ENCODE measurements at regions not wholly inside any gene's neighbourhood (a gene's known extent, or its start where the extent isn't known, plus 50 kb on each side); places are given as distances from the start of the nearest gene placed in this dataset.

DNA sequence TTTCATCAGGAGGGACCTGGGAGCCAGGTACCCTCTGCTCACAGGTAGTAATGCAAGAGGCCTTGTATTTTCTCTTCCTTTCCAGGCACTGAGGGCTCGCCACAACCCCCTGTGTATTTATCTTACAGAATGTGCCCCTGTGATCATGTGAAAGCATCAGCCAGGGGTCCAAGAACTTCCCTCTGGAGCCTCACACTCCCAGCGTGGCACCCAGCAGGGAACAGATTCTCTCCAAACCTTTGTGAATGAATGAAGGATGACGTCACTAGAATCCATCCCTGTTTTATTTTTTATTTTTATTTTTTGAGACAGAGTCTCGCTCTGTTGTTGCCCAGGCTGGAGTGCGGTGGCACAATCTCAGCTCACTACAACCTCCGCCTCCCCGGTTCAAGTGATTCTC, 107.3 kb upstream of the IER5L start:
- no peaks in the 10 kb centered on the region for H3K9me3 ChIP-seq (ENCODE audit: control insufficient read depth, insufficient read depth, low read depth, low read length)
- H3K4me2 ChIP-seq (ENCODE audit: extremely low read depth, insufficient read depth, low read length), result no peak overlapping the region
- no peak overlapping the region for H3K9ac ChIP-seq (ENCODE audit: insufficient read depth, low read length)
- H3K36me3 ChIP-seq (ENCODE audit: control insufficient read depth, insufficient read depth, low read length), result no peaks in the 10 kb centered on the region
- H3K79me2 ChIP-seq (ENCODE audit: control insufficient read depth, insufficient read depth, low read length), result no peaks in the 10 kb centered on the region
- peaks cover 2% of the 10 kb centered on the region for H3K27me3 ChIP-seq (ENCODE audit: control insufficient read depth, insufficient read depth, low read length)
- no peak overlapping the region for H3K27ac ChIP-seq (ENCODE audit: insufficient read depth, low read length)
- TF ChIP-seq EZH2 (IDR thresholded peaks at IDR 0.05; ENCODE audit: low read length, missing control alignments), result no peak
- TF ChIP-seq, protein P1, sequence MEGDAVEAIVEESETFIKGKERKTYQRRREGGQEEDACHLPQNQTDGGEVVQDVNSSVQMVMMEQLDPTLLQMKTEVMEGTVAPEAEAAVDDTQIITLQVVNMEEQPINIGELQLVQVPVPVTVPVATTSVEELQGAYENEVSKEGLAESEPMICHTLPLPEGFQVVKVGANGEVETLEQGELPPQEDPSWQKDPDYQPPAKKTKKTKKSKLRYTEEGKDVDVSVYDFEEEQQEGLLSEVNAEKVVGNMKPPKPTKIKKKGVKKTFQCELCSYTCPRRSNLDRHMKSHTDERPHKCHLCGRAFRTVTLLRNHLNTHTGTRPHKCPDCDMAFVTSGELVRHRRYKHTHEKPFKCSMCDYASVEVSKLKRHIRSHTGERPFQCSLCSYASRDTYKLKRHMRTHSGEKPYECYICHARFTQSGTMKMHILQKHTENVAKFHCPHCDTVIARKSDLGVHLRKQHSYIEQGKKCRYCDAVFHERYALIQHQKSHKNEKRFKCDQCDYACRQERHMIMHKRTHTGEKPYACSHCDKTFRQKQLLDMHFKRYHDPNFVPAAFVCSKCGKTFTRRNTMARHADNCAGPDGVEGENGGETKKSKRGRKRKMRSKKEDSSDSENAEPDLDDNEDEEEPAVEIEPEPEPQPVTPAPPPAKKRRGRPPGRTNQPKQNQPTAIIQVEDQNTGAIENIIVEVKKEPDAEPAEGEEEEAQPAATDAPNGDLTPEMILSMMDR (conservative IDR thresholded peaks at IDR 0.05 in 1 of 2, IDR thresholded peaks at IDR 0.05 in 1 of 2; ENCODE audit: low read depth in 1 of 2, low read length in 2 of 2), result no peak
- no peaks in the 10 kb centered on the region for H3K4me1 ChIP-seq (ENCODE audit: control insufficient read depth, extremely low read depth, insufficient read depth, low read length)
- no peak for DNase-seq (ENCODE audit: low read depth in 2 of 2)
- no peak overlapping the region for H2AFZ ChIP-seq (ENCODE audit: low read length)
- H3K4me3 ChIP-seq (replicated peaks in 1 of 4; ENCODE audit: control extremely low read depth in 1 of 4, insufficient read depth in 1 of 4, low read depth in 3 of 4, low read length in 4 of 4), result no peak overlapping the region
- H4K20me1 ChIP-seq (ENCODE audit: control insufficient read depth, extremely low read depth, insufficient read depth, low read length), result no peaks in the 10 kb centered on the region

DNA sequence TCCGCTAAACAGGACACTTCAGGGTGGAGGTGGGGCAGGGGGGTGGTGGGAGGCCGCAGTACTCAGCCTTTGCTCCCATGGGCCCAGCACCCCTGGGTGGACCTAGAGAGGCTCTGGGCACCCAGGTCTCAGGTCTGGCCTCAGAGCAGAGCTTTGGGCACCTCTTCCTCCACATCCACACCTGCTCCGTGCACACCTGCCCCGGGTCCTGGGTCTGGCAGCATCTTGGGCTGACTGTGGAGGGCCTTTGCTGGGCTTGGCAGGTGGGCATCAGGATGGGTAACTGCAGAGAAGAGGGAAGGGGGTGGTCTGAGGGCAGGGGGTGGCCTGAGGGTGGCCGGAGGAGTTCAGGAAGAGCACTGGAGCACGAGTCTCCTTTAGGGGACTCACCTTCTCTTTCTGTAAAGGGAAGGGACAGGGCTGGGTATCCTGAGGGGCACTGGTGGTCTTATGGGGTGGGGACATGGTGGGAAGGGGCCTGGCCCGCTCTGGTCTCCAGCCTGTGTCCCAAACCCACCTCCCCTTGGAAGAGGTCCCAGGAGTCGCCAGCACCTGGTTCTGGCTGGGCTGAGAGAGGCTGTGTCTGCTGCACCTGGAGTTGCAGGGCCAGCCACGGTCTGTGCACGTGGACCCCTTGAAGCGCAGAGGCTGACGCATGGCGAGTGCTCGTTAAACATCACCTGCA, 106.7 kb upstream of the IER5L start:
- H3K9me3 ChIP-seq (ENCODE audit: control insufficient read depth, insufficient read depth, low read depth, low read length), result no peaks in the 10 kb centered on the region
- no peaks in the 10 kb centered on the region for H3K36me3 ChIP-seq (ENCODE audit: control insufficient read depth, insufficient read depth, low read length)
- no peaks in the 10 kb centered on the region for H3K79me2 ChIP-seq (ENCODE audit: control insufficient read depth, insufficient read depth, low read length)
- no peaks in the 10 kb centered on the region for H3K27me3 ChIP-seq (ENCODE audit: control insufficient read depth, insufficient read depth, low read length)
- no peak overlapping the region for H3K4me3 ChIP-seq (replicated peaks in 1 of 4; ENCODE audit: control extremely low read depth in 1 of 4, insufficient read depth in 1 of 4, low read depth in 3 of 4, low read length in 4 of 4)
- TF ChIP-seq EZH2 (IDR thresholded peaks at IDR 0.05; ENCODE audit: low read length, missing control alignments), result no peak
- TF ChIP-seq, protein P1 (conservative IDR thresholded peaks at IDR 0.05 in 1 of 2, IDR thresholded peaks at IDR 0.05 in 1 of 2; ENCODE audit: low read depth in 1 of 2, low read length in 2 of 2), result no peak
- no peak overlapping the region for H2AFZ ChIP-seq (ENCODE audit: low read length)
- no peak for DNase-seq (ENCODE audit: low read depth in 2 of 2)
- no peak overlapping the region for H3K27ac ChIP-seq (ENCODE audit: insufficient read depth, low read length)
- H3K9ac ChIP-seq (ENCODE audit: insufficient read depth, low read length), result no peak overlapping the region
- H3K4me2 ChIP-seq (ENCODE audit: extremely low read depth, insufficient read depth, low read length), result no peak overlapping the region
- H4K20me1 ChIP-seq (ENCODE audit: control insufficient read depth, extremely low read depth, insufficient read depth, low read length), result no peaks in the 10 kb centered on the region
- no peaks in the 10 kb centered on the region for H3K4me1 ChIP-seq (ENCODE audit: control insufficient read depth, extremely low read depth, insufficient read depth, low read length)

DNA sequence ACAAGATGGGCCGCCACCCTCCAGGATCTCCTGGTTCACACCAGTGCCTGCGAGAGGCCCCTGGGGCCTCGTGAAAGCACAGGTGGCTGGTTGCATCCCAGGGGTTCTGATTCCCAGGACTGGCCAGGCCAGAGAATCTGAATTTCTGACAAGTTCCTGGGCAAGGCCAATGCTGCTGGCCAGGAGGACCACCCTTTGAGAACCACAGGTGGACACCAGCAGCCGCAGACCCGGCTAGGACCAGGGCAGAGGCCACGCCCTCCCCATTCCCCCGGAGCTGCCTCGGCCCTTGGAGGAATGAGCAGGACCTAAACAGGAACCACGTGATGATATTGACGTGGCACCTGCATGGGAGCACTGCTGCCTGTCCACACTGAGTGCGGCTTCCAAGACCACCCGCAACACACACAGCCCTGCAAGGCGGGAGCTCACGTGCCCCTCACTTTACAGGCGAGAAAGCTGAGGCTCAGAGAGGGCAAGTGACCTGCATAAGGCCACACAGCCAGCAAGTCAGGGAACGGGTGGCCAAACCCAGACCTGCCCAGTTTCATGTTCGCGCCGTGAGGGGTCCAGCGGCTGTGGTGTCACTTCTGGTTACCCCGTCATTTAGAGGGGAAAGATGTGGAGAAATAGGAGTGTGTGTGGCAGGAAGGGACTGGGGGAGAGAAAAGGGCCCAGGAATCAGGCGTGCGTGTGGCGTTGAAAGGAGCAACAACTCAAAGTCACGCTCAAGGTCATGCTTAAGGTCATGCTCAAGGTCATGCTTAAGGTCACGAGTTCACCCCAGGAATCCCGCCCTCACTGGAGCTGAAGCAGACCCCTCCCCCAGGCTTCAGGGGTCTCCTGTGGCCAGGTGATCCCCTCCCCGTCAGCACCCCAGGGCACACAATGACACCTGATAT, 105.9 kb upstream of the IER5L start:
- Histone ChIP-seq H3K9me3 (ENCODE audit: control insufficient read depth, insufficient read depth, low read depth, low read length) (no peaks in the 10 kb centered on the region), H3K27me3 (ENCODE audit: control insufficient read depth, insufficient read depth, low read length) (no peaks in the 10 kb centered on the region), H4K20me1 (ENCODE audit: control insufficient read depth, extremely low read depth, insufficient read depth, low read length) (no peaks in the 10 kb centered on the region), H3K9ac (ENCODE audit: insufficient read depth, low read length) (no peak overlapping the region), H3K36me3 (ENCODE audit: control insufficient read depth, insufficient read depth, low read length) (no peaks in the 10 kb centered on the region), H3K79me2 (ENCODE audit: control insufficient read depth, insufficient read depth, low read length) (no peaks in the 10 kb centered on the region), H3K4me1 (ENCODE audit: control insufficient read depth, extremely low read depth, insufficient read depth, low read length) (no peaks in the 10 kb centered on the region), H3K27ac (ENCODE audit: insufficient read depth, low read length) (no peak overlapping the region), H3K4me2 (ENCODE audit: extremely low read depth, insufficient read depth, low read length) (no peak overlapping the region), H2AFZ (ENCODE audit: low read length) (no peak overlapping the region), H3K4me3 (replicated peaks in 1 of 4; ENCODE audit: control extremely low read depth in 1 of 4, insufficient read depth in 1 of 4, low read depth in 3 of 4, low read length in 4 of 4) (no peak overlapping the region)
- DNase-seq (ENCODE audit: low read depth in 2 of 2), result no peak
- TF ChIP-seq, protein P1 (conservative IDR thresholded peaks at IDR 0.05 in 1 of 2, IDR thresholded peaks at IDR 0.05 in 1 of 2; ENCODE audit: low read depth in 1 of 2, low read length in 2 of 2), result no peak
- no peak for TF ChIP-seq EZH2 (IDR thresholded peaks at IDR 0.05; ENCODE audit: low read length, missing control alignments)

Measured in fibroblast of lung (primary cell).